ENCODE measurements at regions not wholly inside any gene's neighbourhood (a gene's known extent, or its start where the extent isn't known, plus 50 kb on each side); places are given as distances from the start of the nearest gene placed in this dataset.

DNA sequence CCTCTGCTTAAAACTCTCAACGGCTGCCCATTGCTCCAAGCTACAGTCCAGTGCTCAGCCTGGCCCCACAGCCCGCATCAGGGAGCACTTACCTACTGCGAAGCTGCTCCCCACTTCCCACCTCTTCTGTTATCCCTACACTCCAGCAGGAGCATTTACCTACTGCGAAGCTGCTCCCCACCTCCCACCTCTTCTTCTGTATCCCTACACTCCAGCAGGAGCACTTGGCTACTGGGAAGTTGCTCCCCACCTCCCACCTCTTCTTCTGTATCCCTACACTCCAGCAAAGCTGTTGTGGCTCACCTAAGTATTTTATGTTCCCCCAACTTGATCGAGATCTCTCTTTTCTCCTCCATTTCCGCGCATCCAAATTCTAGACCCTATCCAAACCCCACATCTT lies 563.3 kb upstream of the ZFP42 start:
- TF ChIP-seq POLR2AphosphoS5 (IDR thresholded peaks at IDR 0.05; ENCODE audit: insufficient read depth in 1 of 2, low read depth in 1 of 2) (no peak), CTCF (IDR thresholded peaks at IDR 0.05) (no peak), POLR2A (IDR thresholded peaks at IDR 0.05) (no peak)
- Histone ChIP-seq H3K27me3 (no peaks in the 10 kb centered on the region), H3K27ac (no peak overlapping the region), H3K9me3 (no peaks in the 10 kb centered on the region), H3K4me1 (no peaks in the 10 kb centered on the region), H3K36me3 (no peaks in the 10 kb centered on the region), H3K4me3 (no peak overlapping the region)
- no peak for DNase-seq (ENCODE audit: extremely low spot score in 2 of 2)
- intact Hi-C loops (cut with DNase I): no loop called here

- intact Hi-C loops (cut with DNase I): no loop called here
- H3K4me1 ChIP-seq: no peaks in the 10 kb centered on the region
Measured at GRCh38 chr4:187433141-187433540, 562.4 kb upstream of the ZFP42 start.

DNA sequence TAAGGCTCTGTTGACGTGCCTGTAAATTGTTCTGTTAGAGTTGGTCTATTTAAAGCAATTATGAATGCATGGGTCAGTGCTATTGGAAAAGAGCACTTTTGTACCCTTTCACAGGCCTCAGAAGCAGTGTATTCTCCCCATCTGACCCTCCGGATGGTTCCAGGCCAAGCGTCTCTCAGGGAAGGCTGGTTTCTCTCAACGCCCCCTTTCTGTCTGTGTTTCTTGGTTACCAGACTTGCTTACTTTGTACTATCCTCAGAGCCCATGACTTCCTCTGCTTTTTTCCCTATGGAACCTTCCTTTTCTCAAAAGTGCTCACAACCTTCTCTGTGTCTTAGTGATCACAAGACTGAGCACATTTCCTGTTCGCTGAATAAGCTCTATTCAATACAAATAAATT lies 559.3 kb upstream of the ZFP42 start:
- no peak for TF ChIP-seq CTCF (IDR thresholded peaks at IDR 0.05)
- TF ChIP-seq POLR2A (IDR thresholded peaks at IDR 0.05): no peak
- TF ChIP-seq POLR2AphosphoS5 (IDR thresholded peaks at IDR 0.05; ENCODE audit: insufficient read depth in 1 of 2, low read depth in 1 of 2): no peak
- DNase-seq (ENCODE audit: extremely low spot score in 2 of 2): no peak
- Histone ChIP-seq H3K4me1 (no peaks in the 10 kb centered on the region), H3K27me3 (no peaks in the 10 kb centered on the region), H3K4me3 (no peak overlapping the region), H3K27ac (no peak overlapping the region), H3K9me3 (no peaks in the 10 kb centered on the region), H3K36me3 (no peaks in the 10 kb centered on the region)
- intact Hi-C loops (cut with DNase I): no loop called here

More at GRCh38 chr4:187433141-187433540, 562.4 kb upstream of the ZFP42 start:
- Histone ChIP-seq H3K9me3 (no peaks in the 10 kb centered on the region), H3K27me3 (no peaks in the 10 kb centered on the region), H3K27ac (no peak overlapping the region), H3K4me3 (no peak overlapping the region), H3K36me3 (no peaks in the 10 kb centered on the region)
- TF ChIP-seq CTCF (IDR thresholded peaks at IDR 0.05) (no peak), POLR2A (IDR thresholded peaks at IDR 0.05) (no peak), POLR2AphosphoS5 (IDR thresholded peaks at IDR 0.05; ENCODE audit: insufficient read depth in 1 of 2, low read depth in 1 of 2) (no peak)
- DNase-seq (ENCODE audit: extremely low spot score in 2 of 2): no peak

- Histone ChIP-seq H3K36me3 (no peaks in the 10 kb centered on the region), H3K27ac (no peak overlapping the region), H3K9me3 (no peaks in the 10 kb centered on the region), H3K4me1 (no peaks in the 10 kb centered on the region), H3K4me3 (no peak overlapping the region), H3K27me3 (no peaks in the 10 kb centered on the region)
- intact Hi-C loops (cut with DNase I): no loop called here
- DNase-seq (ENCODE audit: extremely low spot score in 2 of 2): no peak
- TF ChIP-seq POLR2AphosphoS5 (IDR thresholded peaks at IDR 0.05; ENCODE audit: insufficient read depth in 1 of 2, low read depth in 1 of 2) (no peak), CTCF (IDR thresholded peaks at IDR 0.05) (no peak), POLR2A (IDR thresholded peaks at IDR 0.05) (no peak)
Measured at GRCh38 chr4:187444061-187444460, 551.5 kb upstream of the ZFP42 start.

DNA sequence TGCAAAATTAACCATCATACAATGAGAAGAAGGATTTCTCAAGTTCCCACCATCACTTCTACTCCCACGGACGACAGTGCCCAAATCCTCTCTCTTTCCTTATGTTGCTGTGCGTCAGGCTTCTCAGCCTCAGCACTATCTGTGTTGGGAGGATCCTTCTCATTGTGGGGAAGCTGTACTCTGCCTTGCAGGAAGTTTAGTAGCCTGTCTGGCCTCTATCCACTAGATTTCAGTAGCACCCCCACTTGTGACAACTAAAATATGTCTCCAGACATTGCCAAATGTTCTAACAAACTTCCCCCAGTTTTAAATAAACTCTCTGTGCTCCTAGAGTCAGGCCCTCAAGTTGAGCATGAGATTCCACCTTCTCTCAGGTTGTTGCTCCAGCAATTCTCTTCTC lies 545.9 kb upstream of the ZFP42 start:
- Histone ChIP-seq H3K9me3 (no peaks in the 10 kb centered on the region), H3K36me3 (no peaks in the 10 kb centered on the region), H3K4me1 (no peaks in the 10 kb centered on the region), H3K27me3 (no peaks in the 10 kb centered on the region), H3K4me3 (no peak overlapping the region), H3K27ac (no peak overlapping the region)
- TF ChIP-seq CTCF (IDR thresholded peaks at IDR 0.05): no peak
- TF ChIP-seq POLR2AphosphoS5 (IDR thresholded peaks at IDR 0.05; ENCODE audit: insufficient read depth in 1 of 2, low read depth in 1 of 2): no peak
- TF ChIP-seq POLR2A (IDR thresholded peaks at IDR 0.05): no peak
- intact Hi-C loops (cut with DNase I): no loop called here
- no peak for DNase-seq (ENCODE audit: extremely low spot score in 2 of 2)
